HAP-1 (cell line): ENCODE measurements at regions not wholly inside any gene's neighbourhood (a gene's known extent, or its start where the extent isn't known, plus 50 kb on each side); places are given as distances from the start of the nearest gene placed in this dataset.

Experiments used
- DNase-seq, 2 experiments: peaks; one replicate each; pipeline ENCODE4 v3.0.0-alpha.2; 2016 to 2020; ENCODE audit warnings: low spot score in 2 of 2
- H3K27me3 ChIP-seq: fragments of 250-450 bp; sonication (Bioruptor Pico); 2 replicates; pipeline ENCODE4 v1.5.1; 2020; ENCODE audit warnings: low read depth, mild to moderate bottlenecking, moderate library complexity
- H3K36me3 ChIP-seq: fragments of 250-450 bp; sonication (Bioruptor Pico); replicated peaks from 2 replicates; pipeline ENCODE4 v1.5.1; 2020; ENCODE audit warnings: mild to moderate bottlenecking
- H3K4me1 ChIP-seq: fragments of 250-450 bp; sonication (Bioruptor Pico); 2 replicates; pipeline ENCODE4 v1.5.1; 2020; ENCODE audit warnings: mild to moderate bottlenecking
- H3K4me3 ChIP-seq: fragments of 250-450 bp; sonication (Bioruptor Pico); 2 replicates; pipeline ENCODE4 v1.5.1; 2020; ENCODE audit warnings: mild to moderate bottlenecking, moderate library complexity
- H3K9me3 ChIP-seq: fragments of 250-450 bp; sonication (Bioruptor Pico); 2 replicates; pipeline ENCODE4 v1.5.1; 2020; ENCODE audit warnings: mild to moderate bottlenecking, moderate library complexity
- in situ Hi-C: fragments of 300-500 bp; cut with MboI; formaldehyde crosslinking; loops from 3 replicates; pipeline ENCODE4 v1.14.3; 2020; ENCODE audit warnings: low sequenced_read_pairs, inconsistent platforms, mixed read lengths

GRCh38 chr15:94731286-94731685 lies 499.9 kb downstream of the MCTP2 start:
- no peak for DNase-seq
- Histone ChIP-seq H3K27me3 (no peaks in the 10 kb centered on the region), H3K9me3 (no peaks in the 10 kb centered on the region), H3K36me3 (no peaks in the 10 kb centered on the region), H3K4me3 (no peak overlapping the region), H3K4me1 (no peaks in the 10 kb centered on the region)
- in situ Hi-C loops: no loop called here

- H3K9me3 ChIP-seq: no peaks in the 10 kb centered on the region
- no peaks in the 10 kb centered on the region for H3K27me3 ChIP-seq
- H3K4me1 ChIP-seq: no peaks in the 10 kb centered on the region
- no peak for DNase-seq
- H3K4me3 ChIP-seq: no peak overlapping the region
- H3K36me3 ChIP-seq: no peaks in the 10 kb centered on the region
- in situ Hi-C loops: no loop called here
Measured at GRCh38 chr15:94734460-94734859, 503.1 kb downstream of the MCTP2 start.

- H3K4me1 ChIP-seq: no peaks in the 10 kb centered on the region
- H3K36me3 ChIP-seq: no peaks in the 10 kb centered on the region
- no peaks in the 10 kb centered on the region for H3K27me3 ChIP-seq
- H3K9me3 ChIP-seq: no peaks in the 10 kb centered on the region
- no peak overlapping the region for H3K4me3 ChIP-seq
- in situ Hi-C loops: no loop called here
- no peak for DNase-seq
Measured at GRCh38 chr15:94736236-94736635, 504.9 kb downstream of the MCTP2 start.

- no peak for DNase-seq
- H3K4me3 ChIP-seq: no peak overlapping the region
- H3K4me1 ChIP-seq: no peaks in the 10 kb centered on the region
- H3K9me3 ChIP-seq: no peaks in the 10 kb centered on the region
- no peaks in the 10 kb centered on the region for H3K27me3 ChIP-seq
- no peaks in the 10 kb centered on the region for H3K36me3 ChIP-seq
- in situ Hi-C loops: no loop called here
Measured at GRCh38 chr15:94739639-94740038, 508.3 kb downstream of the MCTP2 start.

GRCh38 chr15:94740469-94740868 lies 509.1 kb downstream of the MCTP2 start:
- Histone ChIP-seq H3K4me3 (no peak overlapping the region), H3K9me3 (no peaks in the 10 kb centered on the region), H3K36me3 (no peaks in the 10 kb centered on the region), H3K27me3 (no peaks in the 10 kb centered on the region), H3K4me1 (no peaks in the 10 kb centered on the region)
- no peak for DNase-seq
- in situ Hi-C loops: no loop called here

GRCh38 chr15:94743668-94744067 lies 512.3 kb downstream of the MCTP2 start:
- H3K27me3 ChIP-seq: no peaks in the 10 kb centered on the region
- no peaks in the 10 kb centered on the region for H3K36me3 ChIP-seq
- no peak overlapping the region for H3K4me3 ChIP-seq
- no peaks in the 10 kb centered on the region for H3K4me1 ChIP-seq
- DNase-seq: no peak
- in situ Hi-C loops: no loop called here
- H3K9me3 ChIP-seq: no peaks in the 10 kb centered on the region

- H3K9me3 ChIP-seq: no peaks in the 10 kb centered on the region
- no peak for DNase-seq
- H3K4me3 ChIP-seq: no peak overlapping the region
- H3K36me3 ChIP-seq: no peaks in the 10 kb centered on the region
- H3K4me1 ChIP-seq: no peaks in the 10 kb centered on the region
- no peaks in the 10 kb centered on the region for H3K27me3 ChIP-seq
- in situ Hi-C loops: no loop called here
Measured at GRCh38 chr15:94744080-94744793, 512.9 kb downstream of the MCTP2 start.

GRCh38 chr15:94745371-94745770 lies 514.0 kb downstream of the MCTP2 start:
- Histone ChIP-seq H3K4me1 (no peaks in the 10 kb centered on the region), H3K9me3 (no peaks in the 10 kb centered on the region), H3K27me3 (no peaks in the 10 kb centered on the region), H3K4me3 (no peak overlapping the region), H3K36me3 (no peaks in the 10 kb centered on the region)
- in situ Hi-C loops: no loop called here
- DNase-seq: no peak

GRCh38 chr15:94747510-94747909 lies 516.1 kb downstream of the MCTP2 start:
- no peak for DNase-seq
- Histone ChIP-seq H3K27me3 (no peaks in the 10 kb centered on the region), H3K36me3 (no peaks in the 10 kb centered on the region), H3K4me1 (no peaks in the 10 kb centered on the region), H3K4me3 (no peak overlapping the region), H3K9me3 (no peaks in the 10 kb centered on the region)
- in situ Hi-C loops: no loop called here

- in situ Hi-C loops: no loop called here
- H3K36me3 ChIP-seq: no peaks in the 10 kb centered on the region
- H3K4me1 ChIP-seq: no peaks in the 10 kb centered on the region
- H3K4me3 ChIP-seq: no peak overlapping the region
- no peaks in the 10 kb centered on the region for H3K27me3 ChIP-seq
- H3K9me3 ChIP-seq: no peaks in the 10 kb centered on the region
- no peak for DNase-seq
Measured at GRCh38 chr15:94749811-94750617, 518.7 kb downstream of the MCTP2 start.

- Histone ChIP-seq H3K36me3 (no peaks in the 10 kb centered on the region), H3K27me3 (no peaks in the 10 kb centered on the region), H3K4me3 (no peak overlapping the region), H3K9me3 (no peaks in the 10 kb centered on the region), H3K4me1 (no peaks in the 10 kb centered on the region)
- DNase-seq: no peak
- in situ Hi-C loops: loop anchor here (10.0 kb wide), 1 partner anchor 64 kb away; no protein-coding TSS in a partner anchor
Measured at GRCh38 chr15:94760348-94760747, 529.0 kb downstream of the MCTP2 start.

GRCh38 chr15:94761574-94761973 lies 530.2 kb downstream of the MCTP2 start:
- DNase-seq: no peak
- in situ Hi-C loops: loop anchor here (10.0 kb wide), 1 partner anchor 63 kb away; no protein-coding TSS in a partner anchor
- no peak overlapping the region for H3K4me3 ChIP-seq

GRCh38 chr15:94769089-94769488 lies 537.7 kb downstream of the MCTP2 start:
- no peaks in the 10 kb centered on the region; the same call in 1 of the 2 replicates for H3K9me3 ChIP-seq
- no peak overlapping the region for H3K4me3 ChIP-seq
- H3K27me3 ChIP-seq: no peaks in the 10 kb centered on the region
- no peaks in the 10 kb centered on the region for H3K36me3 ChIP-seq
- no peak for DNase-seq
- no peaks in the 10 kb centered on the region for H3K4me1 ChIP-seq
- in situ Hi-C loops: loop anchor here (10.0 kb wide), 1 partner anchor 56 kb away; no protein-coding TSS in a partner anchor

More at GRCh38 chr15:94761574-94761973, 530.2 kb downstream of the MCTP2 start:
- H3K4me1 ChIP-seq: no peaks in the 10 kb centered on the region
- no peaks in the 10 kb centered on the region; the same call in 1 of the 2 replicates for H3K9me3 ChIP-seq
- H3K27me3 ChIP-seq: no peaks in the 10 kb centered on the region
- no peaks in the 10 kb centered on the region for H3K36me3 ChIP-seq

- H3K9me3 ChIP-seq: no peaks in the 10 kb centered on the region; the same call in 1 of the 2 replicates
Measured at GRCh38 chr15:94770199-94770598, 538.8 kb downstream of the MCTP2 start.

More at GRCh38 chr15:94770199-94770598, 538.8 kb downstream of the MCTP2 start:
- in situ Hi-C loops: no loop called here
- no peaks in the 10 kb centered on the region for H3K36me3 ChIP-seq
- H3K27me3 ChIP-seq: no peaks in the 10 kb centered on the region
- no peak for DNase-seq
- no peak overlapping the region for H3K4me3 ChIP-seq
- no peaks in the 10 kb centered on the region for H3K4me1 ChIP-seq
